H1 (cell line): ENCODE measurements at regions not wholly inside any gene's neighbourhood (a gene's known extent, or its start where the extent isn't known, plus 50 kb on each side); places are given as distances from the start of the nearest gene placed in this dataset.

ENCODE experiments used
- EZH2 ChIP-seq: fragments of 200-600 bp; sonication (generic); IDR thresholded peaks from 2 replicates; pipeline ENCODE4 v1.7.1; 2012; ENCODE audit warnings: low read depth, mild to moderate bottlenecking, moderate library complexity, low read length, inconsistent platforms; ENCODE audit not compliant: severe bottlenecking
- GABPA ChIP-seq: IDR thresholded peaks from 2 replicates; pipeline ENCODE4 v1.6.1; 2011; ENCODE audit warnings: mild to moderate bottlenecking, low read length, moderate library complexity, borderline replicate concordance; ENCODE audit not compliant: insufficient read depth
- KDM5A ChIP-seq: fragments of 200-600 bp; IDR thresholded peaks from 2 replicates; pipeline ENCODE4 v1.7.1; 2012; ENCODE audit warnings: mild to moderate bottlenecking, low read length, inconsistent platforms, mixed read lengths
- MAX ChIP-seq: IDR thresholded peaks from 2 replicates; pipeline ENCODE4 v1.6.1; 2012; ENCODE audit warnings: inconsistent platforms
- NRF1 ChIP-seq: IDR thresholded peaks from 2 replicates; pipeline ENCODE4 v1.6.1; 2011; ENCODE audit warnings: mild to moderate bottlenecking, low read depth, low read length, improper control_type of control experiment
- SIN3A ChIP-seq, 2 experiments: IDR thresholded peaks in 1 of 2; conservative IDR thresholded peaks in 1 of 2; 2 replicates each; pipeline ENCODE4 v1.6.1; 2011 to 2012; ENCODE audit warnings: low read length in 2 of 2, improper control_type of control experiment in 1 of 2, low read depth in 1 of 2, mild to moderate bottlenecking in 1 of 2
- TAF7 ChIP-seq: optimal IDR thresholded peaks from 2 replicates; pipeline ENCODE3; 2011; ENCODE audit warnings: low read depth, mild to moderate bottlenecking, inconsistent platforms, low read length, moderate library complexity, borderline replicate concordance

GRCh38 chr1:5615076-5615475 is 377.1 kb downstream of the NPHP4 start (continued):
- TF ChIP-seq GABPA, result no peak
- no peak for TF ChIP-seq MAX
- TF ChIP-seq NRF1, result no peak
- TF ChIP-seq SIN3A (conservative IDR thresholded peaks at IDR 0.05 in 1 of 2, IDR thresholded peaks at IDR 0.05 in 1 of 2; ENCODE audit: low read depth in 1 of 2, low read length in 2 of 2), result no peak
- no peak for TF ChIP-seq EZH2
- TF ChIP-seq TAF7, result no peak
- no peak for TF ChIP-seq KDM5A
